IMR-90 (cell line): ENCODE measurements at regions not wholly inside any gene's neighbourhood (a gene's known extent, or its start where the extent isn't known, plus 50 kb on each side); places are given as distances from the start of the nearest gene placed in this dataset.

ENCODE experiments used
- CHD1 ChIP-seq: IDR thresholded peaks from 2 replicates; pipeline ENCODE4 v1.6.1; 2012; ENCODE audit warnings: low read depth, low read length, improper control_type of control experiment
- CTCF ChIP-seq: conservative IDR thresholded peaks from 2 replicates; pipeline ENCODE4 v1.5.1; 2012; ENCODE audit warnings: mild to moderate bottlenecking, low read depth, low read length, improper control_type of control experiment
- FOS ChIP-seq: fragments of 150-350 bp; IDR thresholded peaks from 2 replicates; pipeline ENCODE4 v1.6.1; 2016; ENCODE audit warnings: low read depth, low read length
- MAFK ChIP-seq: IDR thresholded peaks from 2 replicates; pipeline ENCODE4 v1.6.1; 2012; ENCODE audit warnings: low read depth, low read length, improper control_type of control experiment
- MAZ ChIP-seq: IDR thresholded peaks from 2 replicates; pipeline ENCODE4 v1.6.1; 2012; ENCODE audit warnings: low read depth, mild to moderate bottlenecking, low read length, improper control_type of control experiment, moderate library complexity, borderline replicate concordance
- MXI1 ChIP-seq: IDR thresholded peaks from 2 replicates; pipeline ENCODE4 v1.6.1; 2012; ENCODE audit warnings: low read depth, mild to moderate bottlenecking, low read length, moderate library complexity, borderline replicate concordance
- POLR2A ChIP-seq: IDR thresholded peaks from 2 replicates; pipeline ENCODE4 v1.6.1; 2012; ENCODE audit warnings: mild to moderate bottlenecking, low read depth, low read length
- RAD21 ChIP-seq: IDR thresholded peaks from 2 replicates; pipeline ENCODE4 v1.6.1; 2012; ENCODE audit warnings: low read length, improper control_type of control experiment
- RFX5 ChIP-seq: IDR thresholded peaks from 2 replicates; pipeline ENCODE4 v1.8.0; 2012; ENCODE audit warnings: low read depth, mild to moderate bottlenecking, low read length, moderate library complexity
- USF2 ChIP-seq: fragments of 150-350 bp; IDR thresholded peaks from 2 replicates; pipeline ENCODE4 v1.6.1; 2017; ENCODE audit warnings: mild to moderate bottlenecking, antibody characterized with exemption, low read length, low read depth

GRCh38 chr3:117017135-117017894 lies 307.7 kb downstream of the TUSC7 start:
- TF ChIP-seq POLR2A (no peak), CTCF (no peak), USF2 (no peak), RAD21 (no peak), CHD1 (no peak), MXI1 (no peak), MAZ (no peak), MAFK (no peak), RFX5 (no peak), FOS (no peak)
